T-helper 2 cell treated with Interferon-gamma antibody and Interleukin-4, amounts not matched to agents 5 μg/mL and 100 μg/mL, for 36 hours (primary cell): ENCODE measurements at regions not wholly inside any gene's neighbourhood (a gene's known extent, or its start where the extent isn't known, plus 50 kb on each side); places are given as distances from the start of the nearest gene placed in this dataset.

ENCODE experiments used
- DNase-seq: peaks from one replicate; pipeline ENCODE4 v3.0.0; 2021; ENCODE audit warnings: low spot score
- H3K27ac Mint-ChIP-seq: one replicate; pipeline ENCODE4 v1.8.0; 2021; ENCODE audit warnings: mild to moderate bottlenecking, mixed read lengths
- H3K27me3 Mint-ChIP-seq: one replicate; pipeline ENCODE4 v1.8.0; 2021; ENCODE audit warnings: low read depth, mixed read lengths
- H3K36me3 Mint-ChIP-seq: one replicate; pipeline ENCODE4 v1.8.0; 2021; ENCODE audit warnings: low read depth, mixed read lengths
- H3K4me1 Mint-ChIP-seq: one replicate; pipeline ENCODE4 v1.8.0; 2021; ENCODE audit warnings: low read depth, mixed read lengths
- H3K4me3 Mint-ChIP-seq: one replicate; pipeline ENCODE4 v1.8.0; 2022; ENCODE audit warnings: mild to moderate bottlenecking, moderate library complexity, mixed read lengths
- H3K9me3 Mint-ChIP-seq: one replicate; pipeline ENCODE4 v1.8.0; 2021; ENCODE audit warnings: mixed read lengths

DNA sequence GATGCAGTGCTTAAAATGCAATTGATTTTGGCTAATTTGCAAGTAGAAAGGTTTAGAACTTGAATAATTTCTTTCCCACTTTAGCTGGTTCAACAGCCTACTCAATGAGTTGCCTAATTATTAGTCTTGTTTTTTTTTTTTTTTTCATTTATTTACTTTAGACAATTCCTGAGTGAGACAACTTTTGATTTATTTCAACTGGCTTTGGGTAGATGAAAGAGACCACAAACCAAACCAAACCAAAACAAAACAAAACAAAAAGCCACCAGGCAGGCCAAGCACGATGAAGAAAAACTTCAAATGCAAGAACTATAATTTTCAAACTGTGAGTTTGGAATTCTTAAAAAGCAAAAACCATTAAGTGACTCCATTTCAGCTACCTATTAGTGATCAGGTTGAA is 469.9 kb downstream of the GBE1 start:
- no peak overlapping the region for H3K4me3 Mint-ChIP-seq
- no peak overlapping the region for H3K27ac Mint-ChIP-seq
- no peaks in the 10 kb centered on the region for H3K4me1 Mint-ChIP-seq
- H3K36me3 Mint-ChIP-seq, result no peaks in the 10 kb centered on the region
- DNase-seq, result no peak
- H3K27me3 Mint-ChIP-seq, result no peaks in the 10 kb centered on the region
- H3K9me3 Mint-ChIP-seq, result peaks cover 3% of the 10 kb centered on the region

DNA sequence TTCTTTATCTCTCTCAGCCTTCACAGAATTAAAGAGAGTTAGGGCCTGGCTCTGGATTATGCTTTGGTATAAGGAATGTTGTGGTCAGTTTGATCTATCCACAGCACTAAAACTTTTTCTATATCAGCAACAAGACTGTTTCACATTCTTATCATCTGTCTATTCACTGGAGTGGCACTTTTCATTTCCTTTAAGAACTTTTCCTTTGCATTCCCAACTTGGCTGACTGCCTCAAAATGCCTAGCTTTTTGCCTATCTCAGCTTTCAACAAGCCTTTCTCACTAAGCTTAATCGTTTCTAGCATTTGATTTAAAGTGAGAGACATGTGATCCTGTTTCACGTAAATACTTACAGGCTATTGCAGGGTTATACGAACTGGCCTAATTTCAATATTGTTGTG is 471.8 kb downstream of the GBE1 start:
- Mint-ChIP-seq H3K9me3 (no peaks in the 10 kb centered on the region), H3K4me1 (no peaks in the 10 kb centered on the region), H3K4me3 (no peak overlapping the region), H3K36me3 (no peaks in the 10 kb centered on the region), H3K27me3 (no peaks in the 10 kb centered on the region), H3K27ac (no peak overlapping the region)
- no peak for DNase-seq

DNA sequence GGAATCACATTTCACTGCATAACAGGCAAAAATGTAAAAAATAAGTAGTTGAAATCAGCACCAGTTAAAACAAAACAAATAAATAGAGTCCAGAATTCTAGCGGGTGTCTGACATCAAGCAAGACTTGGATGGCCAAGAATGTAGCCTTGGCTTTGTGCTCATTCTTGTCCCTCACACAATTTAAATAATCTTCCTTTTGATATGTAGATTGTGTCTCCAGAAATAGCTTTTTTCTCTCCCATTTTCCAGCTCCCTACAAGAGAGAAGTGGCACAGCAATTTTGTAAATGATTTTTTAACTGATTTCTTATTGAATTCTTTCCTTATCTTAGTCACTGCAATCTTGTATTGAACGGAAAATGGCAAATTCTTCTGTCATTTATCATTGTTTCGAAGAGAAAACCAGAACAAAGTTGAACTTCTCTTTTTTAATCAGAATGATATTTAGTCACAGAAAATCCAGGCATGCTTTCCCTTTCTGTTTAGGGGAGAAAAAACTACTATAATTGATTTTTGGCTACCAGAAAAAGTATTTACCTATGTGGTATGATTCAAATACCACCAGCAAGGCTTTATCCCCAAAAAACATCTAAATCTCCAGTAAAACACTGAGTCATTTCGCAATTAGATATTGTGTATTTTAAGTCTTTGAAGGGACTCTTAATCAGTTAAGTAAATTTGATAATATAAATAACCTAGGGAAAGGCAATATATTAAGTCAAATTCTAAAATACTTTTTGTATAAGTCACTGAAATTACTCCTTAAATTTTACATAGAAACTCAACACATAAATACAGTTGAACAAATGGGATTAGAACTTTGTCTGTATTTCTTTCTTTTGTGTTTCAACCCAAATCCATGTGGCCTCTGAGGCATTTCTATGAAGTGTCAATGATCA is 481.7 kb downstream of the GBE1 start:
- Mint-ChIP-seq H3K4me1 (no peaks in the 10 kb centered on the region), H3K27ac (no peak overlapping the region), H3K27me3 (no peaks in the 10 kb centered on the region), H3K36me3 (no peaks in the 10 kb centered on the region), H3K9me3 (peaks cover 4% of the 10 kb centered on the region), H3K4me3 (no peak overlapping the region)
- DNase-seq, result no peak

DNA sequence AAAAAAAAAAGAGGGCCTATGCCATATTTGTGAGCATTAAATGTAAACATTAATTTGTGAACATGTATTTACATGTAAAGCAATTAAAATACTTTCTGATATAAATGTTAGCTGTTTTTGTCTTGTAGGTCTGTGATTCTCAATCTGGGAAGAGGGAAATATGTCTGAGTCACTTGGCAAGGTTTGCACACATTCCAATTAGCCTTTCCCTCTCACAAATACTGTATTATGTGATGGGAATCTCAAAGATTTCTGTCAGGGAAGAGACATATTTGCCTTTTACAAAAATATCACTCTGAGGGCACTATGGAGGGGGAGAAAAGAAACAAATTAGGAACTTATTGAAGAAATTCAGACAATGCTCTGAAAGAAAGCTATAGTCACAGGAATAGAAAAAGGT is 483.6 kb downstream of the GBE1 start:
- H3K4me1 Mint-ChIP-seq, result no peaks in the 10 kb centered on the region
- no peaks in the 10 kb centered on the region for H3K36me3 Mint-ChIP-seq
- H3K27me3 Mint-ChIP-seq, result no peaks in the 10 kb centered on the region
- H3K9me3 Mint-ChIP-seq, result peaks cover 7% of the 10 kb centered on the region
- H3K27ac Mint-ChIP-seq, result no peak overlapping the region
- DNase-seq, result no peak
- H3K4me3 Mint-ChIP-seq, result no peak overlapping the region

DNA sequence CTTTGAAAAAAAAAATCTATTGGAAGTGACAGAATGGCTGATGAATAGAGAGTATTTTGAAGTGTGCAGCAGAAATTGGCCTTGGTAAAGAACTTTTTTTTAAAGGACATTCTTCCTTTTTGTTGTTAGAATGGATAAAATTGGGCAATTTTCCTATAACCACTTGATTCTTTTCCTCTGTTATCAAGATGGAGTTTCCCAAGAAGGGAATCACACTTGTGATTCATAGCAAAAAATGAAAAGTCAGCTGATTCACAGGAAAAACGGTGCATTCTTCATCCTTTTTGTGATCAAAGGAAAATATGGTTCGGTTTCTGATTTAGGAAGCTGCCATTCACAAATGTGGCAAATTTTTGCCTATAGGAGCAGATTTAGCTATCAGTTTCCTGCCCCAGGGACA is 486.8 kb downstream of the GBE1 start:
- no peak overlapping the region for H3K27ac Mint-ChIP-seq
- H3K36me3 Mint-ChIP-seq, result no peaks in the 10 kb centered on the region
- peaks cover 7% of the 10 kb centered on the region for H3K9me3 Mint-ChIP-seq
- no peak overlapping the region for H3K4me3 Mint-ChIP-seq
- no peaks in the 10 kb centered on the region for H3K4me1 Mint-ChIP-seq
- no peaks in the 10 kb centered on the region for H3K27me3 Mint-ChIP-seq
- DNase-seq, result no peak

DNA sequence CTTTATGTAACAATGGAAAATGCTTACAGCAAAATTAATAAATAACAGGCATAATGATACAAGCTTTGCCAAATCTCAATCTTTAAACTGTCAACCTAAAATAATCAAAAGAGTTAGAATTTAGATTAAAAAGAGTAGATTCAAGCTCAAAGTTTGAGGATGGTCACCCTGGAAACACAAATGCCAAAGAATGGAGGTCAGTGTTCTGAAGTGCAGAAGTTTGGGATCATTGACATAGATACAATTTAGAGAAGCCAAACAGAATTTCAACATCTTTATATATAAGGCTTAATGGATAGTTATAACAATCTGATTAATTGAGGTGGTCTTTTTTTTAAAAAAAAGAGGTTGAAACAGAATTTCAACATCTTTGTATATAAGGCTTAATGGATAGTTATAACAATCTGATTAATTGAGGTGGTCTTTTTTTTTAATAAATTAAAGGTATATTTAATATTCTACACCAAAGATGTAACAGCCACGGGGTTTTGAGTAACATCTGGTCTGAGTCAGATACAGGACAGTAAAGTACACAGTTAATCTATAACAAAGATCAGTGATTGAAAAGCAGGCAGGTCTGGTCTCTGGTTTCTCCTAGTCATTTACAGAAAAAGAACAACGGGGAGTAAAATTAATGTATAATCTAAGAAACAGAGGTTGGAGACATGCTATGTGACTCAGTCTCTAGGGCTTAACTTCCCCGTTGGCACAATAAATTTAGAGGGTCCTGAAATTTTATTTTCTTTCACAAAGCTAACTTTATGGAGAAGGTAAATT is 490.7 kb downstream of the GBE1 start:
- no peak overlapping the region for H3K4me3 Mint-ChIP-seq
- H3K9me3 Mint-ChIP-seq, result peaks cover 3% of the 10 kb centered on the region
- H3K4me1 Mint-ChIP-seq, result no peaks in the 10 kb centered on the region
- no peaks in the 10 kb centered on the region for H3K36me3 Mint-ChIP-seq
- no peak for DNase-seq
- no peak overlapping the region for H3K27ac Mint-ChIP-seq
- no peaks in the 10 kb centered on the region for H3K27me3 Mint-ChIP-seq

DNA sequence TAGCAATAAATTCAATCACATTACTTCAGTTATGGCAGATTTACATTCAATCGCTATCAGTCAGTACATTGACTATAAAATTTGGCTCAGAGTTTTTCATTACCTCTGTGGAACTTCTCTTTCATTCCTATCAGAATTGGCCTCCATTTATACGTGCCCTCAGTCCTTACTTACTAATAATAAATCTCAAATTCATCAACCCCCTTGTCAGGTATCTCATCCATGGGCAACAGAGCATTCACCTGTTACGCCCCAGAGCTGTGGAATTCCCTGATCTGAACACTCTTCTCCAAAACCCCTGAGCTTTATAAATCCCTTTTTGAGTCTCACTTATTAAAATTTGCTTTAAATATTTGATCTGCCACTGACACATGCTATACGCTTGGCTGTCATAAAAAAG is 492.9 kb downstream of the GBE1 start:
- H3K36me3 Mint-ChIP-seq, result no peaks in the 10 kb centered on the region
- H3K27me3 Mint-ChIP-seq, result no peaks in the 10 kb centered on the region
- no peak overlapping the region for H3K4me3 Mint-ChIP-seq
- H3K9me3 Mint-ChIP-seq, result peaks cover 3% of the 10 kb centered on the region
- no peak for DNase-seq
- no peak overlapping the region for H3K27ac Mint-ChIP-seq
- H3K4me1 Mint-ChIP-seq, result no peaks in the 10 kb centered on the region

DNA sequence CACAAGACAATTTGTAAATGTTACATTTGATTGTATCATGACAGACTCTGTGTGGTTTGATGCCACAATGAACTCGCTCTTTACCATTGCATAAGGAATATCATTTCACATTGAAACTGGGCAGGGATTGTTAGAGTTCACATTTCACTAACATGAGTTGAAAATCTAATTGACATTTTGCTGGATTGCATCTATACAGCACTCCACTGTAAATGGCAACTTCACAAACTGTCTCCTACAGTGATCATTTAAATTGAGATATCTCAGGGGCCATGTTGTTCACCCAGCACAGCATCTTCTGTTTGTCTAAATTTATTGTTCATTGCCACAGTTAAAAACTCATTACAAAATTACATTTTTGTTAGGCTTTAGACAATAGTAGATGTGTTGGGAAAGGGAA is 499.4 kb downstream of the GBE1 start:
- no peaks in the 10 kb centered on the region for H3K36me3 Mint-ChIP-seq
- DNase-seq, result no peak
- H3K4me3 Mint-ChIP-seq, result no peak overlapping the region
- no peaks in the 10 kb centered on the region for H3K9me3 Mint-ChIP-seq
- H3K27me3 Mint-ChIP-seq, result no peaks in the 10 kb centered on the region
- H3K4me1 Mint-ChIP-seq, result no peaks in the 10 kb centered on the region
- H3K27ac Mint-ChIP-seq, result no peak overlapping the region

DNA sequence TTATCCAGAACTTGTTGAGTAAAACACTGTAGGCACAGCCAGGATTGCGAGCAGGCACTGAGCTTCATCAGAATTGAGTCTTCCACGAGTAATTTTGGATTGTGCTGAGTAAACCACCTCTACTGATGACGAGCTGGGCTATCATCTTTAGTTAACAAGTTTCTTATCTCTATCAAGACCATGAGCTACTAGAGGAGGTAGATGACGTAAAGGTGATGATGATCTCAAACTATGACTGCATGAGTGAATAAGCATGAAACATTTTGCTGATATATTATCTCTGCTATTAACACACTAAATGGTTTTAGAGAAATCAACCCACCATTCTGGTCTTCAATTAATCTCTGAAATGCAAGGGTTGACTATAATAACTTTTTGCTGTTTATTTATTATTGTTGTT is 506.0 kb downstream of the GBE1 start:
- no peak overlapping the region for H3K27ac Mint-ChIP-seq
- H3K27me3 Mint-ChIP-seq, result no peaks in the 10 kb centered on the region
- no peak for DNase-seq
- H3K4me3 Mint-ChIP-seq, result no peak overlapping the region
- H3K4me1 Mint-ChIP-seq, result no peaks in the 10 kb centered on the region
- no peaks in the 10 kb centered on the region for H3K36me3 Mint-ChIP-seq
- H3K9me3 Mint-ChIP-seq, result no peaks in the 10 kb centered on the region

DNA sequence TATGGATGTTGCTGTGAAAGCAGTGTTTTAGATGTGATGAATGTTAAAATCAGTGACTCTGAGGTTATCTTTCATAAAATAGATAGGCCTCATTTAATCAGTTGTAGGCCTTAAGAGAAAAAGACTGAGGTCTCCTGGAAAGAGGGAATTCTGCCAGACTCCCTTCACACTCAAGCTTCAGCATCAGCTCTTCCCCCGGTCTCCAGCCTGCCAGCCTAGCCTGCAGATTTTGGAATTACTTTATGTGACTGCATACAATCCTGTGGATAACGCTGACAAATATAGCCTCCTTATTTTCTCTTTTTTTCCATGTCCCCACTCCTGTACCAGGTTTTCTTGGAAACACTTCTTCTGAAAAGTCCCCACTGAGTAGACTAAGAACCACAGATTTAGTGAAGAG is 510.3 kb downstream of the GBE1 start:
- Mint-ChIP-seq H3K27ac (no peak overlapping the region), H3K4me3 (no peak overlapping the region), H3K9me3 (no peaks in the 10 kb centered on the region), H3K27me3 (no peaks in the 10 kb centered on the region), H3K4me1 (no peaks in the 10 kb centered on the region), H3K36me3 (no peaks in the 10 kb centered on the region)
- DNase-seq, result no peak

DNA sequence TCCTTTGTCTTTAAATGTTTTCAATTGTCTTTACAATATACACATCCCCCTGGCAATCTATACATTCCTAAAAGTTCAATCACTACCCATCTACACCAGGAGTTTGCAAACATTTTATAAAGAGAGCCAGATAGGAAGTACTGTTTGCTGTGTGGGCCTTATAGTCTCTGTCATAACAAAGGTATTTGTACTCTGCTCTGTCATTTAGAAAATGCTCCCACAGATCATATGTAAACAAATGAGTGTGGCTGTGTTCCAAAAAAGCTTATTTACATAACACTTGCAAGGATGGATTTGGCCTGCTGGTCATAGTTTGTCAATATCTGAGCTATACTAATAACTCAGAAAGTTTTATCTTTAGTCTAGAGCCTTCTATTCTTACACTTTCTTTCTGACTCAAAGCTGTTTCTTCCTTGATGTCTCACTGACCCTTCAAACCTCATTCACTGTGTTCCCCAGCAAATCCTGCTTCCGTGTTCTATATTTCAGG is 511.9 kb downstream of the GBE1 start:
- no peaks in the 10 kb centered on the region for H3K4me1 Mint-ChIP-seq
- no peaks in the 10 kb centered on the region for H3K36me3 Mint-ChIP-seq
- no peaks in the 10 kb centered on the region for H3K27me3 Mint-ChIP-seq
- no peak overlapping the region for H3K4me3 Mint-ChIP-seq
- H3K9me3 Mint-ChIP-seq, result no peaks in the 10 kb centered on the region
- H3K27ac Mint-ChIP-seq, result no peak overlapping the region
- DNase-seq, result no peak

DNA sequence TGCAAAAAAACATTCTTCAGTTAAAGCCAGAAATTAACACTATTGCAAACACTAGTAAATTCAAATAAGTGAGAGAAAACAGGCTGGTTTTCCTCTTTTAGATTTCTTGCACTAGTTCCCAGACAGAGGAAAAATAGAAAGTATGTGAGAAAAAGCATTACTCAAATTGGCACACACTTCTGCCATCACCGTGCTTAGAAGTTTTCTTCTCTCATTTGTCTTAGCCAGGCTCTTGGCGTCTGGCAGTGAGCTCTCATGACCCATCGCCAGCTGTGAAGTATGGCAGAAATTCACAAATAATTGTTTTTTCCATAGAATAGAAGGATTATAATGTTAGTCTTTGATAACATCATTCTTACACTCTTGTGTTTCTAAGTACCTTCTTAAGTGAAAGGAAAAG is 515.9 kb downstream of the GBE1 start:
- Mint-ChIP-seq H3K27me3 (no peaks in the 10 kb centered on the region), H3K36me3 (no peaks in the 10 kb centered on the region), H3K9me3 (no peaks in the 10 kb centered on the region), H3K4me1 (no peaks in the 10 kb centered on the region), H3K4me3 (no peak overlapping the region), H3K27ac (no peak overlapping the region)
- DNase-seq, result no peak

DNA sequence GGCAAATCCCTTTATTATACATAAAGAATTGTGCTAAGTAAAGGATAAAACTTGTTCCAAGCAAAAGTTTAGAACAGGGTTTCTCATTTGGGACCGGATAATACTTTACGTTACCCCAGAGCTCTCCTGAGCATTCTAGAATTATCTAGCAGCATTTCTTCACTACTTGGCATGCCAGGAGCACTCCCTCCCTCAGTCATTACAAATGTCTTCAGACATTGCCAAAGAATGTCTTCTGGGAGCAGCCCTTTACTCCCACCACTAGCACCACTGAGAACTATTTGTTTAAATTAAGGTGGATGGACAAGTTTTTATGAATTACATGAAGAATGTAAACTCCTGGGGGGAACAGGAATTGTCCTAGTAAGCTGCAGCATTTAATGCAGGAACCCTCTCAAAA is 516.4 kb downstream of the GBE1 start:
- Mint-ChIP-seq H3K4me1 (no peaks in the 10 kb centered on the region), H3K9me3 (no peaks in the 10 kb centered on the region), H3K27ac (no peak overlapping the region), H3K4me3 (no peak overlapping the region), H3K27me3 (no peaks in the 10 kb centered on the region), H3K36me3 (no peaks in the 10 kb centered on the region)
- DNase-seq, result no peak

DNA sequence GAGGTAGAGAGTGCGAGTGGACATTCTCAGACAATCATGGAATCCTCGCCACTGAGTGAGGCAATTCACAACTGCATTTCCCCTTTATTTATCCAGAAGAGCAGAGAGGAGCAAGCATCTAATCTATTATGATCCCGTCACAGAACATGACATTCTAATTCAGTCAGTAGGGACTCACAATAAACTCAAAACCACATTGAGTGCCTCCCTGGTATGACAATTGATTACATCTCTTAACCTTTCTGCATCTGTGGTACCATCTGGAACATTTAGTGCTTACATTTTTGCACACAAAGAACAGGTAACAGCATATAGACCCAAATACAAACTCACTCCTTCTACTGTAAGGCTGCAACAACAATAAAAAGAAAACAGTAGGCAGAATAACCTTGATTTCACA is 517.2 kb downstream of the GBE1 start:
- H3K4me3 Mint-ChIP-seq, result no peak overlapping the region
- H3K9me3 Mint-ChIP-seq, result no peaks in the 10 kb centered on the region
- no peaks in the 10 kb centered on the region for H3K27me3 Mint-ChIP-seq
- DNase-seq, result no peak
- H3K27ac Mint-ChIP-seq, result no peak overlapping the region
- H3K36me3 Mint-ChIP-seq, result no peaks in the 10 kb centered on the region
- no peaks in the 10 kb centered on the region for H3K4me1 Mint-ChIP-seq
